Chondrocyte (in vitro differentiated cells): ENCODE measurements at regions not wholly inside any gene's neighbourhood (a gene's known extent, or its start where the extent isn't known, plus 50 kb on each side); places are given as distances from the start of the nearest gene placed in this dataset.

Source experiments
- DNase-seq: peaks from one replicate; pipeline ENCODE4 v3.0.0; 2021; ENCODE audit warnings: mixed read lengths, low spot score
- H3K27ac Mint-ChIP-seq: one replicate; pipeline ENCODE4 v1.8.0; 2021; ENCODE audit warnings: mild to moderate bottlenecking, moderate library complexity, mixed read lengths; ENCODE audit not compliant: unreplicated experiment
- H3K27me3 Mint-ChIP-seq: 2 replicates; pipeline ENCODE4 v1.8.0; 2021; ENCODE audit warnings: low read depth, mixed read lengths
- H3K36me3 Mint-ChIP-seq: 2 replicates; pipeline ENCODE4 v1.8.0; 2021; ENCODE audit warnings: low read depth, mixed read lengths
- H3K4me1 Mint-ChIP-seq: 2 replicates; pipeline ENCODE4 v1.8.0; 2021; ENCODE audit warnings: low read depth, mild to moderate bottlenecking, mixed read lengths
- H3K4me3 Mint-ChIP-seq: one replicate; pipeline ENCODE4 v1.8.0; 2021; ENCODE audit warnings: mild to moderate bottlenecking, moderate library complexity, mixed read lengths; ENCODE audit not compliant: unreplicated experiment
- H3K9me3 Mint-ChIP-seq: 2 replicates; pipeline ENCODE4 v1.8.0; 2021; ENCODE audit warnings: low read depth, mixed read lengths
- TF ChIP-seq, protein P1 (sequence below): fragments of 200-600 bp; sonication (generic); IDR thresholded peaks from 2 replicates; pipeline ENCODE4 v1.5.0; 2021; ENCODE audit warnings: antibody characterized with exemption, mild to moderate bottlenecking, moderate library complexity

DNA sequence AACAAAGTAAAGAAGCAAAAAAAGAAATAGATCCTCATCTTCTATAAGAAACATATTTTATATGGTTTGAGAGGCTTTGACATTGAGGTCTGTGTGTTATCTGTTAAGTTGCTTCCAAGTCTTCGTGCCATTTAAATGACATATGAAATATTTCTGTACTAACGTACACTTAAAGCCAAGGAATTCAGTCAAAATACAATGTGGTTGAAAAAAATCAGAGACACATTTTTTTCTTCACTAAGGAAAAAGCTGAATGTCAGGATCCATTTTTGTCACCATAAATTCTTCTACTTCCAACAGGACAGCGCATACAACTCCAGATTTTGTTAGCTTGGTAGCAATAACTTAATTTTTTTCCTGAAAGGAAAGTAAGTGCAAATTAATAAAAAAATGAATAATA is 168.5 kb downstream of the FAT4 start:
- Mint-ChIP-seq H3K36me3 (peaks cover 27% of the 10 kb centered on the region), H3K27me3 (no peaks in the 10 kb centered on the region), H3K9me3 (no peaks in the 10 kb centered on the region), H3K4me1 (peaks cover 5% of the 10 kb centered on the region), H3K27ac (no peak overlapping the region), H3K4me3 (no peak overlapping the region)
- TF ChIP-seq, protein P1, sequence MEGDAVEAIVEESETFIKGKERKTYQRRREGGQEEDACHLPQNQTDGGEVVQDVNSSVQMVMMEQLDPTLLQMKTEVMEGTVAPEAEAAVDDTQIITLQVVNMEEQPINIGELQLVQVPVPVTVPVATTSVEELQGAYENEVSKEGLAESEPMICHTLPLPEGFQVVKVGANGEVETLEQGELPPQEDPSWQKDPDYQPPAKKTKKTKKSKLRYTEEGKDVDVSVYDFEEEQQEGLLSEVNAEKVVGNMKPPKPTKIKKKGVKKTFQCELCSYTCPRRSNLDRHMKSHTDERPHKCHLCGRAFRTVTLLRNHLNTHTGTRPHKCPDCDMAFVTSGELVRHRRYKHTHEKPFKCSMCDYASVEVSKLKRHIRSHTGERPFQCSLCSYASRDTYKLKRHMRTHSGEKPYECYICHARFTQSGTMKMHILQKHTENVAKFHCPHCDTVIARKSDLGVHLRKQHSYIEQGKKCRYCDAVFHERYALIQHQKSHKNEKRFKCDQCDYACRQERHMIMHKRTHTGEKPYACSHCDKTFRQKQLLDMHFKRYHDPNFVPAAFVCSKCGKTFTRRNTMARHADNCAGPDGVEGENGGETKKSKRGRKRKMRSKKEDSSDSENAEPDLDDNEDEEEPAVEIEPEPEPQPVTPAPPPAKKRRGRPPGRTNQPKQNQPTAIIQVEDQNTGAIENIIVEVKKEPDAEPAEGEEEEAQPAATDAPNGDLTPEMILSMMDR, result no peak
- no peak for DNase-seq

DNA sequence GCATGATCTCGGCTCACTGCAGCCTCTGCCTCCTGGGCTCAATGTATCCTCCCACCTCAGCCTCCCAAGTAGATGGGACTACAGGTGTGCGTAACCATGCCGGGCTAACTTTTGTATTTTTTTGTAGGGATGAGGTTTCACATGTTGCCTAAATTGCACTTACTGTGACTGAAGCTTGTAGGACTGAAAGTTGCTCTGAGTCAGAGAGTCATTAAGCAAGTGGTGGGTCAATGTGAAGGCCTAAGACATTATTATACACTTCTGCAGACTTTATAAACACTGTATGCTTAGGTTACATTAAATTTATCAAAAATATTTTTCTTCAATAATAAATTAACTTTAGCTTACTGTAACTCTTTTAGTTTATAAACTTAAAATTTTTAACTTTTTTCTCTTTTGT is 170.2 kb downstream of the FAT4 start:
- Mint-ChIP-seq H3K4me3 (no peak overlapping the region), H3K4me1 (peaks cover 5% of the 10 kb centered on the region), H3K27ac (no peak overlapping the region), H3K9me3 (no peaks in the 10 kb centered on the region), H3K27me3 (no peaks in the 10 kb centered on the region), H3K36me3 (peaks cover 25% of the 10 kb centered on the region)
- no peak for DNase-seq
- TF ChIP-seq, protein P1, result no peak

DNA sequence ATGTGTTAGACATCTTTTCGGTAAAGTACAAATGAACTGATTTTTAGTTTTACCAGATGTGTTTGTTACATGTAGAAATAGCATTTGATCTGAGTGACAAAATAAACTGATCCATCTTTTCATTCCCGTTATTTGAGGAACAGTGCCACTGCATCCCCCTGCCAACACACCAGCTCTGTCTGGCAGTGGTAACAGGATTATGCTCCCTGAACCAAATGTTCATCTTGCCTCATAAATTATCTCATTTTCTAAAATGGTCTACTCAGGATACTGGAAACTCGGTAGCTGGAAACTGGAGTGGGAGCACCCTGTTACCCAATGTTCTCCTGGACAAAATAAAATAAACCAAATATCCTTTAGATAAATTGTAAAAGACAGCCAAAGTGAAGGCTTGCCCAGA is 171.6 kb downstream of the FAT4 start:
- TF ChIP-seq, protein P1, result no peak
- H3K4me1 Mint-ChIP-seq, result peaks cover 5% of the 10 kb centered on the region
- no peaks in the 10 kb centered on the region for H3K27me3 Mint-ChIP-seq
- peaks cover 30% of the 10 kb centered on the region for H3K36me3 Mint-ChIP-seq
- H3K4me3 Mint-ChIP-seq, result no peak overlapping the region
- H3K9me3 Mint-ChIP-seq, result no peaks in the 10 kb centered on the region
- no peak overlapping the region for H3K27ac Mint-ChIP-seq
- DNase-seq, result no peak

DNA sequence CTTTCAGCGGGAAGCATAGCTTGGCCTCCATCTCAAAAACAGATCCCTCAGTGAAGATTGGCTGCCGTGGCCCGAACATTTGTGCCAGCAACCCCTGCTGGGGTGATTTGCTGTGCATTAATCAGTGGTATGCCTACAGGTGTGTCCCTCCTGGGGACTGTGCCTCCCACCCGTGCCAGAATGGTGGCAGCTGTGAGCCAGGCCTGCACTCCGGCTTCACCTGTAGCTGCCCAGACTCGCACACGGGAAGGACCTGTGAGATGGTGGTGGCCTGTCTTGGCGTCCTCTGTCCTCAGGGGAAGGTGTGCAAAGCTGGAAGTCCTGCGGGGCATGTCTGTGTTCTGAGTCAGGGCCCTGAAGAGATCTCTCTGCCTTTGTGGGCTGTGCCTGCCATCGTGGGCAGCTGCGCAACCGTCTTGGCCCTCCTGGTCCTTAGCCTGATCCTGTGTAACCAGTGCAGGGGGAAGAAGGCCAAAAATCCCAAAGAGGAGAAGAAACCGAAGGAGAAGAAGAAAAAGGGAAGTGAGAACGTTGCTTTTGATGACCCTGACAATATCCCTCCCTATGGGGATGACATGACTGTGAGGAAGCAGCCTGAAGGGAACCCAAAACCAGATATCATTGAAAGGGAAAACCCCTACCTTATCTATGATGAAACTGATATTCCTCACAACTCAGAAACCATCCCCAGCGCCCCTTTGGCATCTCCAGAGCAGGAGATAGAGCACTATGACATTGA is 175.4 kb downstream of the FAT4 start:
- Mint-ChIP-seq H3K27ac (no peak overlapping the region), H3K36me3 (peaks cover 21% of the 10 kb centered on the region), H3K9me3 (no peaks in the 10 kb centered on the region), H3K4me1 (no peaks in the 10 kb centered on the region), H3K27me3 (no peaks in the 10 kb centered on the region), H3K4me3 (no peak overlapping the region)
- TF ChIP-seq, protein P1, result no peak
- DNase-seq, result no peak

DNA sequence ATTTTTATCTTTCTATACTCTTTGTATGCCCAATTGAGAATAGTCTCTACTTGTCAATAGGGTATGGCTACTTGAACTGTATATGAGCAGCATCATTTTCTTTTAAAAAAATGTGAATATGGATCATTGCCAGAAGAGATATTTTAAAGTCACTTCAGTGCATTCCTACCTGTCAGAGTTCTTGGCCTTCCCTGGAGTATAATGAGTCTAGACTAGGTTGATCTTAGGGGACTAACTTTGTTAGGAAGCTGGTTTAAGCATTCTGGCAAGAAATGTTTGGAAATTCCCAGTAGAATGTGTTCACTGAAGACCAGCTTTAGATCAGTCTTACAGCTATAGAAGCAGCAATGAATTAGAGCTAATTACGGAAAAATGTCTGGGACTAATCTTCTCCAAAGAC is 178.2 kb downstream of the FAT4 start:
- Mint-ChIP-seq H3K36me3 (peaks cover 14% of the 10 kb centered on the region), H3K27ac (no peak overlapping the region), H3K27me3 (no peaks in the 10 kb centered on the region), H3K4me3 (no peak overlapping the region), H3K9me3 (no peaks in the 10 kb centered on the region), H3K4me1 (no peaks in the 10 kb centered on the region)
- TF ChIP-seq, protein P1, result no peak
- DNase-seq, result no peak
